H1 (cell line): ENCODE measurements at regions not wholly inside any gene's neighbourhood (a gene's known extent, or its start where the extent isn't known, plus 50 kb on each side); places are given as distances from the start of the nearest gene placed in this dataset.

ENCODE experiments used
- CTCF ChIA-PET: fragments of 300-600 bp; sonication (Branson Sonifier 250); formaldehyde crosslinking; loops from one replicate; lab custom pipeline; 2021; ENCODE audit not compliant: partially characterized antibody; lab: Charles Lee
- POLR2A ChIA-PET: fragments of 300-600 bp; sonication (Branson Sonifier 250); formaldehyde crosslinking; loops from one replicate; lab custom pipeline; 2021; ENCODE audit warnings: inconsistent platforms; ENCODE audit not compliant: partially characterized antibody; lab: Charles Lee
- DNase-seq, 2 experiments: peaks; one replicate each; pipeline versions ENCODE4 v3.0.0 to v3.0.0-alpha.2; 2010 to 2022; ENCODE audit warnings: low spot score in 2 of 2, low read depth in 1 of 2, mixed read lengths in 1 of 2
- FAIRE-seq: peaks from 2 replicates; lab custom pipeline; 2011; peaks lifted over from hg19 to GRCh38; lab: Jason Lieb, UNC
- H2AFZ ChIP-seq: 2 replicates; pipeline ENCODE4 v1.8.1; 2012; ENCODE audit warnings: low read length, inconsistent platforms
- H2AK5ac ChIP-seq: 2 replicates; pipeline ENCODE4 v1.6.1; 2013; ENCODE audit warnings: low read depth, low read length
- H2BK120ac ChIP-seq: replicated peaks from 2 replicates; pipeline ENCODE3; 2013; ENCODE audit warnings: low read depth, low read length, inconsistent platforms
- H2BK12ac ChIP-seq: 2 replicates; pipeline ENCODE4 v1.6.1; 2013; ENCODE audit warnings: low read depth, low read length
- H2BK15ac ChIP-seq: 2 replicates; pipeline ENCODE4 v1.6.1; 2013; ENCODE audit warnings: low read length
- H2BK20ac ChIP-seq: 2 replicates; pipeline ENCODE4 v1.6.1; 2013; ENCODE audit warnings: low read length
- H2BK5ac ChIP-seq: 2 replicates; pipeline ENCODE4 v1.6.1; 2013; ENCODE audit warnings: low read depth, low read length
- H3K14ac ChIP-seq: 2 replicates; pipeline ENCODE4 v1.6.1; 2013; ENCODE audit warnings: inconsistent platforms; ENCODE audit not compliant: insufficient read length
- H3K18ac ChIP-seq: 2 replicates; pipeline ENCODE4 v1.6.1; 2013; ENCODE audit warnings: low read length; ENCODE audit errors: extremely low read depth
- H3K23ac ChIP-seq: 2 replicates; pipeline ENCODE4 v1.6.1; 2013; ENCODE audit warnings: inconsistent platforms; ENCODE audit not compliant: insufficient read length
- H3K23me2 ChIP-seq: 2 replicates; pipeline ENCODE4 v1.6.1; 2013; ENCODE audit warnings: low read depth, low read length
- H3K27ac ChIP-seq: 2 replicates; pipeline ENCODE4 v1.6.1; 2011; ENCODE audit warnings: low read depth, low read length, inconsistent platforms
- H3K27me3 ChIP-seq, 4 experiments: replicated peaks in 1 of 4; 1 replicate in 1 of 4; 2 replicates in 3 of 4; pipeline versions ENCODE4 v1.6.1 to v1.8.1; 2011 to 2013; ENCODE audit warnings: low read length in 3 of 4, mild to moderate bottlenecking in 3 of 4, inconsistent platforms in 2 of 4, mixed read lengths in 2 of 4, moderate library complexity in 1 of 4; ENCODE audit not compliant: control insufficient read depth in 3 of 4, insufficient read depth in 3 of 4; ENCODE audit errors: extremely low read depth in 1 of 4
- H3K36me3 ChIP-seq, 4 experiments: 2 replicates each; pipeline versions ENCODE4 v1.6.1 to v1.8.1; 2011 to 2013; ENCODE audit warnings: mild to moderate bottlenecking in 4 of 4, low read length in 3 of 4, moderate library complexity in 2 of 4, control low read depth in 1 of 4, inconsistent platforms in 1 of 4; ENCODE audit not compliant: insufficient read depth in 4 of 4, control insufficient read depth in 2 of 4
- H3K4ac ChIP-seq: replicated peaks from 2 replicates; pipeline ENCODE3; 2013; ENCODE audit warnings: low read length, low read depth, mixed read lengths, inconsistent platforms; ENCODE audit not compliant: insufficient read length
- H3K4me1 ChIP-seq, 4 experiments: replicated peaks in 1 of 4; 1 replicate in 1 of 4; 2 replicates in 3 of 4; pipeline versions ENCODE4 v1.6.1 to v1.8.1; 2011 to 2013; ENCODE audit warnings: low read length in 3 of 4, inconsistent platforms in 2 of 4, mixed read lengths in 1 of 4; ENCODE audit not compliant: insufficient read depth in 4 of 4, control insufficient read depth in 3 of 4
- H3K4me2 ChIP-seq, 2 experiments: 2 replicates each; pipeline versions ENCODE4 v1.6.1 to v1.8.1; 2011 to 2013; ENCODE audit warnings: low read depth in 2 of 2, low read length in 2 of 2, control low read depth in 1 of 2, inconsistent platforms in 1 of 2, mild to moderate bottlenecking in 1 of 2; ENCODE audit not compliant: insufficient read depth in 1 of 2
- H3K4me3 ChIP-seq, 4 experiments: fragments of 200-600, 300-600 bp in 1 of 4; sonication (generic), shearing (Covaris generic), sonication (Bioruptor Twin) in 1 of 4; 2 replicates each; pipeline versions ENCODE4 v1.5.1 to v1.8.1; 2011 to 2016; ENCODE audit warnings: low read length in 4 of 4, low read depth in 3 of 4, control low read depth in 2 of 4, inconsistent platforms in 2 of 4, mild to moderate bottlenecking in 2 of 4, mixed read lengths in 1 of 4, moderate library complexity in 1 of 4; ENCODE audit not compliant: insufficient read depth in 2 of 4; ENCODE audit errors: extremely low read depth in 1 of 4
- H3K56ac ChIP-seq: replicated peaks from 2 replicates; pipeline ENCODE3; 2013; ENCODE audit warnings: low read depth, mild to moderate bottlenecking, mixed read lengths, low read length, inconsistent platforms; ENCODE audit not compliant: insufficient read length
- H3K79me1 ChIP-seq: 2 replicates; pipeline ENCODE4 v1.6.1; 2013; ENCODE audit warnings: low read depth, low read length, control low read depth
- H3K79me2 ChIP-seq, 2 experiments: 2 replicates each; pipeline versions ENCODE4 v1.6.1 to v1.8.1; 2012 to 2013; ENCODE audit warnings: low read length in 2 of 2, mild to moderate bottlenecking in 2 of 2, inconsistent platforms in 1 of 2; ENCODE audit not compliant: insufficient read depth in 2 of 2, control insufficient read depth in 1 of 2
- H3K9ac ChIP-seq, 4 experiments: replicated peaks in 1 of 4; 1 replicate in 1 of 4; 2 replicates in 3 of 4; pipeline versions ENCODE4 v1.6.1 to v1.8.1; 2011 to 2013; ENCODE audit warnings: low read depth in 3 of 4, low read length in 3 of 4, control low read depth in 2 of 4, mild to moderate bottlenecking in 2 of 4, moderate library complexity in 2 of 4, inconsistent platforms in 1 of 4; ENCODE audit errors: extremely low read depth in 1 of 4
- H3K9me3 ChIP-seq, 2 experiments: 2 replicates each; pipeline versions ENCODE4 v1.6.1 to v1.8.1; 2012 to 2013; ENCODE audit warnings: mild to moderate bottlenecking in 2 of 2, moderate library complexity in 2 of 2, control low read depth in 1 of 2, inconsistent platforms in 1 of 2, low read depth in 1 of 2, low read length in 1 of 2, mixed read lengths in 1 of 2; ENCODE audit not compliant: insufficient read depth in 2 of 2
- H4K20me1 ChIP-seq, 2 experiments: replicated peaks in 1 of 2; 2 replicates each; pipeline versions ENCODE3 to v1.8.1; 2011 to 2013; ENCODE audit warnings: inconsistent platforms in 2 of 2, low read length in 2 of 2, mild to moderate bottlenecking in 1 of 2; ENCODE audit not compliant: insufficient read depth in 2 of 2, control insufficient read depth in 1 of 2
- H4K5ac ChIP-seq: 2 replicates; pipeline ENCODE4 v1.6.1; 2013; ENCODE audit warnings: low read length, low read depth, mixed read lengths, inconsistent platforms; ENCODE audit not compliant: insufficient read length
- H4K8ac ChIP-seq: 2 replicates; pipeline ENCODE4 v1.8.0; 2013; ENCODE audit warnings: mild to moderate bottlenecking, moderate library complexity, low read length, inconsistent platforms; ENCODE audit not compliant: insufficient read depth; ENCODE audit errors: extremely low read depth
- H4K91ac ChIP-seq: replicated peaks from 2 replicates; pipeline ENCODE3; 2013; ENCODE audit warnings: low read length, mixed read lengths, inconsistent platforms; ENCODE audit not compliant: insufficient read length
- BACH1 ChIP-seq: IDR thresholded peaks from 2 replicates; pipeline ENCODE4 v1.6.1; 2012; ENCODE audit warnings: low read length, improper control_type of control experiment
- CEBPB ChIP-seq: IDR thresholded peaks from 2 replicates; pipeline ENCODE4 v1.6.1; 2012; ENCODE audit warnings: low read depth, low read length
- CTBP2 ChIP-seq: IDR thresholded peaks from 2 replicates; pipeline ENCODE4 v1.7.0; 2011; ENCODE audit warnings: borderline replicate concordance, mild to moderate bottlenecking, moderate library complexity, mixed read lengths, low read length; ENCODE audit not compliant: insufficient read depth, insufficient read length
- EGR1 ChIP-seq: IDR thresholded peaks from 2 replicates; pipeline ENCODE4 v1.6.1; 2011; ENCODE audit warnings: low read depth, low read length, borderline replicate concordance
- EZH2 ChIP-seq: fragments of 200-600 bp; sonication (generic); IDR thresholded peaks from 2 replicates; pipeline ENCODE4 v1.7.1; 2012; ENCODE audit warnings: low read depth, mild to moderate bottlenecking, moderate library complexity, low read length, inconsistent platforms; ENCODE audit not compliant: severe bottlenecking
- JUN ChIP-seq: IDR thresholded peaks from 2 replicates; pipeline ENCODE4 v1.6.1; 2011; ENCODE audit warnings: low read depth, mild to moderate bottlenecking, improper control_type of control experiment, low read length
- NRF1 ChIP-seq: IDR thresholded peaks from 2 replicates; pipeline ENCODE4 v1.6.1; 2011; ENCODE audit warnings: mild to moderate bottlenecking, low read depth, low read length, improper control_type of control experiment
- PHF8 ChIP-seq: fragments of 200-600 bp; sonication (generic); conservative IDR thresholded peaks from 2 replicates; pipeline ENCODE4 v1.7.1; 2012; ENCODE audit warnings: low read depth, mild to moderate bottlenecking, inconsistent platforms, low read length, moderate library complexity
- POLR2AphosphoS5 ChIP-seq: IDR thresholded peaks from 2 replicates; pipeline ENCODE4 v1.6.1; 2011; ENCODE audit warnings: low read depth, low read length
- POU5F1 ChIP-seq: IDR thresholded peaks from 2 replicates; pipeline ENCODE4 v1.6.1; 2011; ENCODE audit warnings: low read depth, mild to moderate bottlenecking, low read length, moderate library complexity
- TEAD4 ChIP-seq: IDR thresholded peaks from 2 replicates; pipeline ENCODE4 v1.6.1; 2012; ENCODE audit warnings: low read depth, low read length, inconsistent platforms, mixed read lengths
- YY1 ChIP-seq: IDR thresholded peaks from 2 replicates; pipeline ENCODE4 v1.6.1; 2011; ENCODE audit warnings: low read depth, mild to moderate bottlenecking, low read length
- WGBS, 2 experiments: shearing (Covaris generic) in 1 of 2; methylation state at CpG; one replicate each; pipeline versions ENCODE4 v1.1.6 to v1.1.7; 2013 to 2015; ENCODE audit warnings: low lambda C conversion rate in 2 of 2, mixed read lengths in 2 of 2, inconsistent platforms in 1 of 2, low coverage in 1 of 2, missing lambda C conversion rate in 1 of 2; ENCODE audit not compliant: insufficient replicate concordance in 2 of 2, insufficient coverage in 1 of 2, insufficient read length in 1 of 2; ENCODE audit errors: extremely low coverage in 1 of 2, missing lambda C conversion rate in 1 of 2; 5-methylcytosine and 5-hydroxymethylcytosine counted together
- TF ChIP-seq, protein P1 (sequence below), 3 experiments: IDR thresholded peaks; 1 replicate in 2 of 3; 2 replicates in 1 of 3; pipeline versions ENCODE4 v1.5.1 to v1.6.1; 2011; ENCODE audit warnings: low read length in 3 of 3, mild to moderate bottlenecking in 3 of 3, inconsistent platforms in 2 of 3, low read depth in 1 of 3, moderate library complexity in 1 of 3; ENCODE audit not compliant: insufficient read depth in 1 of 3; ENCODE audit errors: control extremely low read depth in 1 of 3

- Histone ChIP-seq H3K4ac (no peak overlapping the region), H2BK120ac (no peak overlapping the region), H3K23ac (no peak overlapping the region), H3K56ac (no peak overlapping the region), H3K27me3 (no peaks in the 10 kb centered on the region), H4K20me1 (no peaks in the 10 kb centered on the region), H3K14ac (no peak overlapping the region), H4K5ac (no peak overlapping the region), H2BK5ac (no peak overlapping the region), H3K27ac (no peak overlapping the region), H2BK20ac (no peak overlapping the region), H3K18ac (no peak overlapping the region), H3K79me2 (peaks cover 0 to 3% of the 10 kb centered on the region in 2 experiments; a peak in 1 of 4 replicates), H2AFZ (no peak overlapping the region), H3K4me2 (no peak overlapping the region), H3K4me3 (no peak overlapping the region), H3K36me3 (peaks cover 0 to 3% (median 0%) of the 10 kb centered on the region in 4 experiments; a peak in 1 of 8 replicates), H2BK12ac (no peak overlapping the region), H3K23me2 (no peaks in the 10 kb centered on the region; the same call in 1 of the 2 replicates), H3K4me1 (no peaks in the 10 kb centered on the region), H3K9ac (no peak overlapping the region), H2BK15ac (no peak overlapping the region), H3K9me3 (no peaks in the 10 kb centered on the region), H4K91ac (no peak overlapping the region), H3K79me1 (no peaks in the 10 kb centered on the region; the same call in 1 of the 2 replicates), H2AK5ac (no peak overlapping the region), H4K8ac (no peak overlapping the region)
- CTCF ChIA-PET: interaction anchor here (0.7 kb wide), 1 partner anchor 125 kb away, joined by 3 read pairs; no protein-coding TSS in a partner anchor
- POLR2A ChIA-PET: no interaction called here
- 91% methylated on average over 10 of the region's 10 CpGs; no CpG with 5 or more reads in 1 of the 2 experiments for WGBS, 2 experiments
- FAIRE-seq (no peak), DNase-seq (no peak)
- TF ChIP-seq CTBP2: no peak
- TF ChIP-seq, protein P1, sequence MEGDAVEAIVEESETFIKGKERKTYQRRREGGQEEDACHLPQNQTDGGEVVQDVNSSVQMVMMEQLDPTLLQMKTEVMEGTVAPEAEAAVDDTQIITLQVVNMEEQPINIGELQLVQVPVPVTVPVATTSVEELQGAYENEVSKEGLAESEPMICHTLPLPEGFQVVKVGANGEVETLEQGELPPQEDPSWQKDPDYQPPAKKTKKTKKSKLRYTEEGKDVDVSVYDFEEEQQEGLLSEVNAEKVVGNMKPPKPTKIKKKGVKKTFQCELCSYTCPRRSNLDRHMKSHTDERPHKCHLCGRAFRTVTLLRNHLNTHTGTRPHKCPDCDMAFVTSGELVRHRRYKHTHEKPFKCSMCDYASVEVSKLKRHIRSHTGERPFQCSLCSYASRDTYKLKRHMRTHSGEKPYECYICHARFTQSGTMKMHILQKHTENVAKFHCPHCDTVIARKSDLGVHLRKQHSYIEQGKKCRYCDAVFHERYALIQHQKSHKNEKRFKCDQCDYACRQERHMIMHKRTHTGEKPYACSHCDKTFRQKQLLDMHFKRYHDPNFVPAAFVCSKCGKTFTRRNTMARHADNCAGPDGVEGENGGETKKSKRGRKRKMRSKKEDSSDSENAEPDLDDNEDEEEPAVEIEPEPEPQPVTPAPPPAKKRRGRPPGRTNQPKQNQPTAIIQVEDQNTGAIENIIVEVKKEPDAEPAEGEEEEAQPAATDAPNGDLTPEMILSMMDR (IDR thresholded peaks at IDR 0.05; ENCODE audit: control extremely low read depth in 1 of 3, insufficient read depth in 1 of 3, low read depth in 1 of 3, low read length in 3 of 3): no peak
- TF ChIP-seq NRF1: no peak
- no peak for TF ChIP-seq JUN
- TF ChIP-seq YY1: no peak
- TF ChIP-seq TEAD4: no peak
- TF ChIP-seq POU5F1: no peak
- TF ChIP-seq PHF8: no peak
- no peak for TF ChIP-seq POLR2AphosphoS5
- no peak for TF ChIP-seq CEBPB
- no peak for TF ChIP-seq BACH1
- no peak for TF ChIP-seq EZH2
- no peak; the same call in 1 of the 2 replicates for TF ChIP-seq EGR1
Measured at GRCh38 chr15:81983497-81983896, 62.3 kb downstream of the MEX3B start.
